Neural progenitor cell (in vitro differentiated cells): ENCODE measurements at regions not wholly inside any gene's neighbourhood (a gene's known extent, or its start where the extent isn't known, plus 50 kb on each side); places are given as distances from the start of the nearest gene placed in this dataset.

Source experiments
- CTCF ChIP-seq: fragments of 200-600 bp; sonication (generic); IDR thresholded peaks from 2 replicates; pipeline ENCODE4 v1.5.1; 2017; ENCODE audit warnings: antibody characterized with exemption, mild to moderate bottlenecking
- EZH2 ChIP-seq: fragments of 200-600 bp; sonication (generic); IDR thresholded peaks from 2 replicates; pipeline ENCODE4 v1.6.1; 2017; ENCODE audit warnings: antibody characterized with exemption, mild to moderate bottlenecking, moderate library complexity

- no peak for TF ChIP-seq CTCF
- no peak for TF ChIP-seq EZH2
Observed at GRCh38 chr18:54433857-54434256, 76.2 kb downstream of the C18orf54 start.
